Colonic mucosa (tissue), 4 donors: ENCODE measurements at regions not wholly inside any gene's neighbourhood (a gene's known extent, or its start where the extent isn't known, plus 50 kb on each side); places are given as distances from the start of the nearest gene placed in this dataset.

Experiments
- DNase-seq: peaks from one replicate; pipeline ENCODE4 v3.0.0-alpha.2; 2020
- H3K27ac ChIP-seq: fragments of 200-600 bp; one replicate; pipeline ENCODE4 v1.8.0; 2021
- H3K27me3 ChIP-seq: fragments of 200-600 bp; one replicate; pipeline ENCODE4 v1.8.0; 2021
- H3K36me3 ChIP-seq: fragments of 200-600 bp; one replicate; pipeline ENCODE4 v1.8.0; 2021
- H3K4me1 ChIP-seq: fragments of 200-600 bp; one replicate; pipeline ENCODE4 v1.8.0; 2021; ENCODE audit warnings: mild to moderate bottlenecking
- H3K4me3 ChIP-seq: fragments of 200-600 bp; one replicate; pipeline ENCODE4 v1.8.0; 2021
- H3K9ac ChIP-seq, 2 donors: one replicate each; pipeline ENCODE4 v1.7.0; 2013; ENCODE audit warnings: control low read depth in 2 of 2, low read depth in 2 of 2, low read length in 2 of 2
- H3K9me3 ChIP-seq: fragments of 200-600 bp; one replicate; pipeline ENCODE4 v1.8.0; 2021
- intact Hi-C: fragments of 100-400 bp; cut with DNase I; formaldehyde crosslinking; loops from one replicate; pipeline ENCODE4 v1.14.1; 2022
- TF ChIP-seq, protein P1 (sequence below): fragments of 200-600 bp; IDR thresholded peaks from one replicate; pipeline ENCODE4 v1.8.0; 2022; ENCODE audit warnings: antibody characterized with exemption, mild to moderate bottlenecking
- donor health status: healthy.
- donor health status: DM: no; HTN: no; CAD: no.
- donor health status: DM: no; HTN: no; CAD: no.

DNA sequence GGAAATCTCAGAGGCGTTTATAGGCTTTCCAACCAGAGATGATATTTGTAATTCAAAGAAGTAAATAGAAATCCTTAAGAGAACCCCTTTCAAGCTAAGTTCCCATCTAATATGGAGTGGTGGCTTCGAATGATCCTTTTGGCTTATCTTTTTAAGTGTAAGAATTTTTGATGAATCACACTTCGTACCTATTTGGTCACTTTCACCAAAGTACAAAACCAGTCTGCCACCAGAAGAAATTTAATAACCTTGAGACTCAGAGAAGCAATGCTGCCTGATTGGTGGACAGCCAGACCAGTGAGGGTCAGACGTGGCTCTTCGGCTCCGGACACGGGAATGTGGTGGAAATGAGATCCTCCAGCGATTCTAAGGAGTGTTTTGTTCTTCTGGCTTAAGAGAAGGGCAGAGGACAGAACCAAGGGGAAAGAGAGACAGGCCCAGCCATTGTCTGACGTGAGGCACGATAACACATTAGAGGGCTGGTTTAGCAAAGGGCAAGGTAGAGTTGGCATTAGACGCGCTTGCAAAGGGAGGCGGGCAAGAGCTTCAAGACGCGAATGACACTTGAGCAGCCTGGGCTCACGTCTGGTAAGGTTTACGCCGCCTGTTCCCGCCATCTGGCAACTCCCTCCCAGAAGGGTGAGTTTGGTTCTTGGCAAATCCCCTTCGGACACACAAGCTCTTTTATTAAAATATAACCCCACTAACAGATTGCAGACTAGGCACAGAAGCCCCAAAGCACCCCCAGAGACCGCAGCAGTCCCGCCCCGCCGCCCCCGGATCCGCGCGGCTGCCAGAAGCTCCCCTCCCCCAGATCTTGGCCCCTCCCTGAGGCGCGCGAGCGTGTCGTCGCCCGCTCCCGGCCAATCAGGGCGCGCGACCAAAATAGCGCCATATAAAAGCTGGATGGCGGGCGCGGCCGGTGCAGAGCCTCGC is 50.0 kb upstream of the EZR start:
- Histone ChIP-seq H3K9ac (peak overlapping the region; percentile 32 to 91), H3K36me3 (no peaks in the 10 kb centered on the region), H3K9me3 (no peaks in the 10 kb centered on the region), H3K27ac (peak overlapping the region; percentile 92), H3K4me3 (peak overlapping the region; percentile 20), H3K27me3 (no peaks in the 10 kb centered on the region), H3K4me1 (peaks cover 3% of the 10 kb centered on the region)
- no peak for DNase-seq
- TF ChIP-seq, protein P1, sequence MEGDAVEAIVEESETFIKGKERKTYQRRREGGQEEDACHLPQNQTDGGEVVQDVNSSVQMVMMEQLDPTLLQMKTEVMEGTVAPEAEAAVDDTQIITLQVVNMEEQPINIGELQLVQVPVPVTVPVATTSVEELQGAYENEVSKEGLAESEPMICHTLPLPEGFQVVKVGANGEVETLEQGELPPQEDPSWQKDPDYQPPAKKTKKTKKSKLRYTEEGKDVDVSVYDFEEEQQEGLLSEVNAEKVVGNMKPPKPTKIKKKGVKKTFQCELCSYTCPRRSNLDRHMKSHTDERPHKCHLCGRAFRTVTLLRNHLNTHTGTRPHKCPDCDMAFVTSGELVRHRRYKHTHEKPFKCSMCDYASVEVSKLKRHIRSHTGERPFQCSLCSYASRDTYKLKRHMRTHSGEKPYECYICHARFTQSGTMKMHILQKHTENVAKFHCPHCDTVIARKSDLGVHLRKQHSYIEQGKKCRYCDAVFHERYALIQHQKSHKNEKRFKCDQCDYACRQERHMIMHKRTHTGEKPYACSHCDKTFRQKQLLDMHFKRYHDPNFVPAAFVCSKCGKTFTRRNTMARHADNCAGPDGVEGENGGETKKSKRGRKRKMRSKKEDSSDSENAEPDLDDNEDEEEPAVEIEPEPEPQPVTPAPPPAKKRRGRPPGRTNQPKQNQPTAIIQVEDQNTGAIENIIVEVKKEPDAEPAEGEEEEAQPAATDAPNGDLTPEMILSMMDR: no peak
- intact Hi-C loops: no loop called here
